HepG2 (cell line): ENCODE measurements at regions not wholly inside any gene's neighbourhood (a gene's known extent, or its start where the extent isn't known, plus 50 kb on each side); places are given as distances from the start of the nearest gene placed in this dataset.

Experiments used
- ATAC-seq: fragments of 200-7000 bp; cut with Tn5 transposase; 3 replicates; pipeline ENCODE4 v1.9.1; 2020; ENCODE audit warnings: mild to moderate bottlenecking, moderate library complexity
- BruUV-seq: library from RNA; stranded (reverse); fragments of 400-500 nt; replicated peaks from 2 replicates; lab custom pipeline; 2021; lab: Mats Ljungman, UMichigan
- CTCF ChIA-PET: fragments of 300-600 bp; formaldehyde crosslinking; extraction: SDS; loops from one replicate; lab custom pipeline; 2021; ENCODE audit warnings: low total read pairs, inconsistent platforms, low intra/inter-chr PET ratio; lab: Yijun Ruan, JAX
- POLR2A ChIA-PET: fragments of 350-600 bp; sonication (Branson Sonifier 250); formaldehyde crosslinking; loops from one replicate; lab custom pipeline; 2020; ENCODE audit warnings: antibody characterized with exemption, inconsistent platforms; lab: Yijun Ruan, JAX
- DNase-seq: peaks from one replicate; pipeline ENCODE4 v3.0.0-alpha.2; 2015; ENCODE audit warnings: low spot score
- FAIRE-seq: peaks from 3 replicates; lab custom pipeline; 2011; peaks lifted over from hg19 to GRCh38; lab: Jason Lieb, UNC
- H2AFZ ChIP-seq: one replicate; pipeline ENCODE4 v1.6.1; 2011; ENCODE audit warnings: low read length, inconsistent platforms
- H3K27ac ChIP-seq: fragments of 300-600 bp; 3 replicates; pipeline ENCODE4 v1.8.0; 2011; ENCODE audit warnings: mixed run types, mild to moderate bottlenecking, mixed read lengths, low read length, inconsistent platforms; ENCODE audit not compliant: insufficient read depth; ENCODE audit errors: extremely low read length
- H3K27me3 ChIP-seq, 2 experiments: fragments of 200-600 bp in 1 of 2; 2 replicates in 1 of 2; 3 replicates in 1 of 2; pipeline versions ENCODE4 v1.6.0 to v1.8.0; 2011; ENCODE audit warnings: low read length in 2 of 2, mild to moderate bottlenecking in 2 of 2, moderate library complexity in 2 of 2, inconsistent platforms in 1 of 2; ENCODE audit not compliant: insufficient read depth in 2 of 2, control insufficient read depth in 1 of 2
- H3K36me3 ChIP-seq, 2 experiments: fragments of 200-600 bp in 1 of 2; replicated peaks in 1 of 2; 2 replicates in 1 of 2; 3 replicates in 1 of 2; pipeline versions ENCODE4 v1.5.1 to v1.8.0; 2011; ENCODE audit warnings: low read length in 2 of 2, inconsistent platforms in 1 of 2; ENCODE audit not compliant: insufficient read depth in 2 of 2, control insufficient read depth in 1 of 2
- H3K4me1 ChIP-seq: 2 replicates; pipeline ENCODE4 v1.5.1; 2012; ENCODE audit warnings: low read length, inconsistent platforms; ENCODE audit not compliant: insufficient read depth
- H3K4me2 ChIP-seq: 2 replicates; pipeline ENCODE4 v1.6.0; 2011; ENCODE audit warnings: low read depth, low read length, inconsistent platforms
- H3K4me3 ChIP-seq, 3 experiments: fragments of 200-600 bp in 1 of 3; sonication (generic), shearing (Covaris generic) in 1 of 3; replicated peaks in 1 of 3; 2 replicates each; pipeline ENCODE4 v1.5.1; 2011 to 2016; ENCODE audit warnings: low read length in 3 of 3, inconsistent platforms in 2 of 3, low read depth in 2 of 3, mild to moderate bottlenecking in 2 of 3, control low read depth in 1 of 3, mixed read lengths in 1 of 3; ENCODE audit not compliant: insufficient read depth in 1 of 3
- H3K79me2 ChIP-seq: one replicate; pipeline ENCODE4 v1.6.1; 2011; ENCODE audit warnings: low read length, inconsistent platforms; ENCODE audit not compliant: insufficient read depth
- H3K9ac ChIP-seq: 2 replicates; pipeline ENCODE4 v1.6.0; 2011; ENCODE audit warnings: mild to moderate bottlenecking, low read depth, low read length, inconsistent platforms; ENCODE audit not compliant: insufficient read depth
- H3K9me3 ChIP-seq: 2 replicates; pipeline ENCODE4 v1.5.1; 2012; ENCODE audit warnings: mild to moderate bottlenecking, low read length
- H4K20me1 ChIP-seq: 2 replicates; pipeline ENCODE4 v1.6.0; 2011; ENCODE audit warnings: inconsistent platforms, mild to moderate bottlenecking, low read length, moderate library complexity; ENCODE audit not compliant: insufficient read depth
- ZNF160 ChIP-seq: sonication (generic); formaldehyde crosslinking; IDR thresholded peaks from 2 replicates; pipeline ENCODE4 v1.8.0; 2022; ENCODE audit warnings: mild to moderate bottlenecking, inconsistent platforms, missing genetic modification reagents
- WGBS: methylation state at CpG from one replicate; pipeline ENCODE4 v1.1.6; 2017; ENCODE audit warnings: low lambda C conversion rate; 5-methylcytosine and 5-hydroxymethylcytosine counted together
- in situ Hi-C: cut with HindIII; loops from 2 replicates; pipeline ENCODE4 v1.10.0; 2017; ENCODE audit warnings: low pct_unique_long_range_greater_than_20kb; ENCODE audit not compliant: extremely low pct_ligation_motif_present
- intact Hi-C: fragments of 100-400 bp; cut with micrococcal nuclease; formaldehyde crosslinking; loops from one replicate; pipeline ENCODE4 v1.10.0; 2022; ENCODE audit not compliant: unreplicated experiment
- TF ChIP-seq, protein P1 (sequence below): sonication (generic); formaldehyde crosslinking; IDR thresholded peaks from 2 replicates; pipeline ENCODE4 v1.5.1; 2020; ENCODE audit warnings: missing genetic modification reagents, mild to moderate bottlenecking, borderline replicate concordance

DNA sequence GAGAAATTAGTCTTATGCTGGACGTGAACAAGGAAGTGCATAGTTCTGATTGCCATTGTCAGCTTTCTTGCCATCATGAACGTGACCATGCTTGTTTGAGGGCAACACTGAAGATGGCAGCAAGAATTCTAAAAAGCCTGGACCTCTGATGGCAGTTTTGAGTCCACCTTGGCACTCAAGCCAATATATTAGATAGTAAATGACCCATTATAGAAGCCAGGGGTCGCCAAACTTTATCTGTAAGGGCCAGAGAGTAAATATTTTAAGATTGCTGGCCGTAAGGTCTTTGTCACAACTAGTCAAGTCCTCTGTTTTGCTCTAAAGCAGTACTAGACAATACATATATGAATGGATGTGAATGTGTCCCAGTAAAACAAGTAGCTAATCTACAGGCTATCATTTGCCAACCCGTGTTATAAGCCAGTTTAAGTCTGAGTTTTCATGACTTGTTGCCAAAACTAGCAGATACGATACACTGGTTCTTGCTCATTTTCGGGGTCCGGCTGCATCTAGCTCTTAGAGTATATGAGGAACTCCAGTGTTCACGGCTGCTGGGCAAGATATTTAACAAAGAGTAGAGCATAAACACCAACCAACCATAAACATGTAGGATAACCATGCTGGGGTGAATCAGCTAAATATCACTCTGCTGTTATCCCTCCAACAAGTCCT is 73.1 kb upstream of the PELI1 start (continued):
- TF ChIP-seq, protein P1, sequence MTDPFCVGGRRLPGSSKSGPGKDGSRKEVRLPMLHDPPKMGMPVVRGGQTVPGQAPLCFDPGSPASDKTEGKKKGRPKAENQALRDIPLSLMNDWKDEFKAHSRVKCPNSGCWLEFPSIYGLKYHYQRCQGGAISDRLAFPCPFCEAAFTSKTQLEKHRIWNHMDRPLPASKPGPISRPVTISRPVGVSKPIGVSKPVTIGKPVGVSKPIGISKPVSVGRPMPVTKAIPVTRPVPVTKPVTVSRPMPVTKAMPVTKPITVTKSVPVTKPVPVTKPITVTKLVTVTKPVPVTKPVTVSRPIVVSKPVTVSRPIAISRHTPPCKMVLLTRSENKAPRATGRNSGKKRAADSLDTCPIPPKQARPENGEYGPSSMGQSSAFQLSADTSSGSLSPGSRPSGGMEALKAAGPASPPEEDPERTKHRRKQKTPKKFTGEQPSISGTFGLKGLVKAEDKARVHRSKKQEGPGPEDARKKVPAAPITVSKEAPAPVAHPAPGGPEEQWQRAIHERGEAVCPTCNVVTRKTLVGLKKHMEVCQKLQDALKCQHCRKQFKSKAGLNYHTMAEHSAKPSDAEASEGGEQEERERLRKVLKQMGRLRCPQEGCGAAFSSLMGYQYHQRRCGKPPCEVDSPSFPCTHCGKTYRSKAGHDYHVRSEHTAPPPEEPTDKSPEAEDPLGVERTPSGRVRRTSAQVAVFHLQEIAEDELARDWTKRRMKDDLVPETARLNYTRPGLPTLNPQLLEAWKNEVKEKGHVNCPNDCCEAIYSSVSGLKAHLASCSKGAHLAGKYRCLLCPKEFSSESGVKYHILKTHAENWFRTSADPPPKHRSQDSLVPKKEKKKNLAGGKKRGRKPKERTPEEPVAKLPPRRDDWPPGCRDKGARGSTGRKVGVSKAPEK: no peak
- TF ChIP-seq, all 625 proteins: peak for 0

DNA sequence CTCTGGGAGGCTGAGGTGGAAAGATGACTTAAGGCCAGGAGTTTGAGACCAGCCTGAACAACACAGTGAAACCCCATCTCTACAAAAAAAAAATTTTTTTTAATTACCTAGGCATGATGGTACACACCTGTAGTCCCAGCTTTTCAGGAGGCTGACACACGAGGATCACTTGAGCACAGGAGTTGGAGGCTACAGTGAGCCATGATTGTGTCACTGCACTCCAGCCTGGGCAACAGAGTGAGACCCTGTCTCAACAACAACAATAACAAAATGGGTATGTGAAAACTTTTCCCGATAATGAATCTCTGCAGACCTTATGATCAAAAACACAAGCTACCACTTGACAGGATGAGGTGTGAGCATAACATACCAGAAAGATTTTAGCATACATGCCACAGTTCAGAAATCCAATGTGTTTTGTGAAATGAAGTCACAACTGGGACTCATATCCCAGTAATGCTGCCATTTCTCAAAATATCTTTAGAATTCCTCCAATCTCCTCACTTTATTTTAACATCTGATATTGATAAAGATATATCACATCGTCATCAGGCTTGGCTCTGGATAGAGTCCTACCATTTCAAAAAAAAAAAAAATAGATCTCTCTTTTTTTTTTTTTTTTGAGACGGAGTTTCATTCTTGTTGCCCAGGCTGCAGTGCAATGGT is 74.0 kb upstream of the PELI1 start:
- no peak for DNase-seq
- no peaks in the 10 kb centered on the region for H3K36me3 ChIP-seq
- in situ Hi-C loops (no loop called here), intact Hi-C loops (no loop called here)
- ChIA-PET CTCF (no interaction called here), POLR2A (no interaction called here)
- ATAC-seq: no peak
- peaks cover 0 to 10% of the 10 kb centered on the region in 2 experiments; a peak in 2 of 5 replicates for H3K27me3 ChIP-seq
- TF ChIP-seq ZNF160 (CRISPR knock-in tag): no peak
- H3K4me1 ChIP-seq: peaks cover 9% of the 10 kb centered on the region; the same call in 1 of the 2 replicates
- no peak overlapping the region for H2AFZ ChIP-seq
- H4K20me1 ChIP-seq: no peaks in the 10 kb centered on the region
- BruUV-seq: no TSS peak
- H3K4me3 ChIP-seq: no peak overlapping the region
- no peaks in the 10 kb centered on the region for H3K9me3 ChIP-seq
- FAIRE-seq: no peak
- no peaks in the 10 kb centered on the region for H3K79me2 ChIP-seq
- H3K27ac ChIP-seq: no peak overlapping the region
- 30% methylated on average over 4 of the region's 4 CpGs for WGBS
- H3K9ac ChIP-seq: no peak overlapping the region
- no peak overlapping the region for H3K4me2 ChIP-seq
